ENCODE measurements at regions not wholly inside any gene's neighbourhood (a gene's known extent, or its start where the extent isn't known, plus 50 kb on each side); places are given as distances from the start of the nearest gene placed in this dataset.

DNA sequence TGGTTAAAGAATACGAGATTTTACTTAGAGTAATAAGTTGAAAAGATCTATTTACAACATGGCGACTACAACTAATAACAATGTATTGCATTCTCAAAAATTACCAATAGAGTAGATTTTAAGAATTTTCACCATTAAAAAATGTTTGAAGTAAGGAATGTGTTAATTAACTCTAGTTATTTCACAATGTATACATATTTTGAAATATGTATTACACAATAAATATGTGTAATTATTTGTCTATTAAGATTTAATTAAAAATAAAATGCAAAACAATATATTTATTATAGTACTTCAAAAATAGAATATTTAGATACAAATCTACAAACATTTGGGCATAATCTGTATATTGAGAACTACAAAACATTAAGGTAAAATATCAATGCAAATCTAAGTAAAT, 1326.3 kb upstream of the CDH6 start:
- no peak overlapping the region for H3K4me3 Mint-ChIP-seq
- ATAC-seq (replicated peaks): no peak
- H3K27ac Mint-ChIP-seq: no peak overlapping the region
- H3K4me1 Mint-ChIP-seq: no peaks in the 10 kb centered on the region
- DNase-seq: no peak
- no peaks in the 10 kb centered on the region for H3K36me3 Mint-ChIP-seq
- H3K27me3 Mint-ChIP-seq: no peaks in the 10 kb centered on the region
- peaks cover 0 to 6% of the 10 kb centered on the region in 2 donors for H3K9me3 Mint-ChIP-seq

DNA sequence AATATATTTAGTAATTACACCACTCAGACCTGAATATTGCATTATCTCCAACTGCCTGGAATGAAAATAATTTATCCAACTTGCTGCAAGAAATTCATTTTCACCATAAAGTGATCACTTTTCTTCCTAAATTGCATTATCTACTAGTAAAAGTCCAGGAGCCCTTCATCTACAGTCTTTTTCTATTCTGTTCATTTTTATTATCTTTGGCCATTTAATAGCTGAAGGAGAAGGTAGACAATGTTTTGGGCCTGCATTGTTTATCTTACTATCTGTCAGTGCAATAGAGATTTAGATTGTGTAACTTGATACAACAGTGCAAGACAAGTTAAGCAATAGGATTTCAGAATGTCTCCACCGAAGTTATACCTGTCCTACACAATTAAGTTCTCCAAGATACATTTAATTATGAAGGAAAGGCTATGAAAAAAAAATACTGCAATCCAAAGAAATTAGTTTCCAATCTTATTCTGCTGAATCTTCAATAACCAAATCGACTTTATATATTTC, 1339.7 kb upstream of the CDH6 start:
- Mint-ChIP-seq H3K27me3 (no peaks in the 10 kb centered on the region), H3K4me1 (no peaks in the 10 kb centered on the region), H3K9me3 (peaks cover 8 to 13% of the 10 kb centered on the region in 2 donors), H3K27ac (no peak overlapping the region), H3K4me3 (no peak overlapping the region), H3K36me3 (no peaks in the 10 kb centered on the region)
- ATAC-seq (replicated peaks) (no peak), DNase-seq (no peak)

DNA sequence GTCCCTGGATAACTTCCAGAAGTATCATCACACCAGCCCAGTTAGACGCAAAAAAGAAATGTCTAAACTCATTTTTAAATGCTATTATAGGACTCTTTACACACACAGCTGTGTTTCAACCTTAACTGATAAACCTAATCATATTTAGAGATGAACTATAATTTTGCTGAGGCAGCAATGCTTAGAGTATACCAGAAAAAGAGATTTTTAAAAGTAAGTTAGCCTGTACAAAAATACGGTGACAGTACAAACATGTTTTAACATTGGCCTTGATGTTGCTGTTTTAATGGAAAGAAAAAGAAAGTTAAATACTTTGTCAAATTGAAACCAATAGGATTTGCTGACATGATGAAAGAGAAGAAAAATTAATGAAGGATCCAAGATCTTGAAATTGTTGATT, 1341.2 kb upstream of the CDH6 start:
- no peak overlapping the region for H3K4me3 Mint-ChIP-seq
- H3K4me1 Mint-ChIP-seq: no peaks in the 10 kb centered on the region
- H3K27me3 Mint-ChIP-seq: no peaks in the 10 kb centered on the region
- no peak for DNase-seq
- peaks cover 3 to 14% of the 10 kb centered on the region in 2 donors for H3K9me3 Mint-ChIP-seq
- H3K36me3 Mint-ChIP-seq: no peaks in the 10 kb centered on the region
- H3K27ac Mint-ChIP-seq: no peak overlapping the region
- ATAC-seq (replicated peaks): no peak

DNA sequence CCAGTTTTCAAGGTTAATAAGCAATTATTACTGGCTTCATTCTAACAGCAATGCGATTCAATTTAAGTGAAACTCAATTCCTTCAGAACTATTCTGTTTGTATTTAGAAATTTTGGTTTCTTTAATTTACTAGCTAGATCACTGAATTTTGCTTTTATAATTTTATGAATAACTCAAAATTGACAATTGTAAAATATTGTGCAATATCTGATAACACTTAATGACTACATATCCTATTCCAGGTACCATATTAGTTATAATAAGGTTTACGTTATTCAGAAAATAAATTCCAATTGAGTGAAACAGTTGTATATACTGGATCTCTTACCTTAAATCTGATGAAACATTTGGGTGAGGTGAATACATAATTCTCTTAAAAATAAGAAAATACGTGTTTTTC, 1348.3 kb upstream of the CDH6 start:
- no peak overlapping the region for H3K4me3 Mint-ChIP-seq
- H3K27me3 Mint-ChIP-seq: no peaks in the 10 kb centered on the region
- H3K4me1 Mint-ChIP-seq: no peaks in the 10 kb centered on the region
- no peak for ATAC-seq (replicated peaks)
- no peaks in the 10 kb centered on the region for H3K36me3 Mint-ChIP-seq
- no peak overlapping the region for H3K27ac Mint-ChIP-seq
- DNase-seq: no peak
- peaks cover 3 to 6% of the 10 kb centered on the region in 2 donors for H3K9me3 Mint-ChIP-seq

DNA sequence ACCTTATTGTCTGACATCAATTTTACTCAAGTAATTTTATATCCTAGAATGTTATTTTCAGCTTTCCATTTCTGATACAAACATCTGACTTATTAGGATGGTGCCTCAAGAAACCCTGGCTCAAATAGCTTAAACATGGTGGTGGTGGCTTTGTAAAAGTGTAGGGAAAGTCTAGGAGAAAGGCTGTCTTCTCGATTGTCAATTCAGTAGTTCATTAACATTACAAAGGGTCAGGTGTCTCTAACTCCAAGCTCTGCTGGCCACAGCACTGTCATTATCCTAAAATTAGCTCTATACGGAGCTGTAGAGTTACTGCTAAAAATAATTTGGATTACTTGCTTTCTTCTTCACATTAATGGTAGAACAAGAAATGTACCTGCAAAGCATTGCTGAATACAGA, 1360.1 kb upstream of the CDH6 start:
- no peaks in the 10 kb centered on the region for H3K4me1 Mint-ChIP-seq
- ATAC-seq (replicated peaks) (no peak), DNase-seq (no peak)
- no peak overlapping the region for H3K27ac Mint-ChIP-seq
- H3K9me3 Mint-ChIP-seq: peaks cover 0 to 5% of the 10 kb centered on the region in 2 donors
- no peaks in the 10 kb centered on the region for H3K36me3 Mint-ChIP-seq
- no peaks in the 10 kb centered on the region for H3K27me3 Mint-ChIP-seq
- no peak overlapping the region for H3K4me3 Mint-ChIP-seq

DNA sequence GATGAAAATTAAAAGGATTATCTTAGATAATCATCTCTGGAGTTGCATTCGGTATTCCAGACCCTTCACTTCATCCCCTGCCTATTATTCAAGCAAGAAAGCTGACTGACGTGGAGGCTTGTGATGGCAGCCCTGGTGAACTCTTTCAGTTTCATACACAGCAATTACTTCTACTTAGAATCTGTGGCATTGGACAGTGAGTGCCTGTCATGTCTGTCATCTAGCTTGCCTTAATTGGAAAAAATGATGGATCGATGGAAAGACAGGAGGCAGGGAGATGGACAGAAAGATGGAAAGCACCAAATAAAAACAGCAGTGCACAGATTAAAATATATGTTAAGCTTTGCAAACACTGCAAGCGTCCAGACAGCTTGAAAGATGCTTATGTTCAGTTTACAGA, 1371.0 kb upstream of the CDH6 start:
- ATAC-seq (replicated peaks) (no peak), DNase-seq (no peak)
- H3K4me1 Mint-ChIP-seq: no peaks in the 10 kb centered on the region
- no peaks in the 10 kb centered on the region for H3K27me3 Mint-ChIP-seq
- H3K4me3 Mint-ChIP-seq: no peak overlapping the region
- no peak overlapping the region for H3K27ac Mint-ChIP-seq
- no peaks in the 10 kb centered on the region for H3K36me3 Mint-ChIP-seq
- peaks cover 0 to 1% of the 10 kb centered on the region in 2 donors for H3K9me3 Mint-ChIP-seq

DNA sequence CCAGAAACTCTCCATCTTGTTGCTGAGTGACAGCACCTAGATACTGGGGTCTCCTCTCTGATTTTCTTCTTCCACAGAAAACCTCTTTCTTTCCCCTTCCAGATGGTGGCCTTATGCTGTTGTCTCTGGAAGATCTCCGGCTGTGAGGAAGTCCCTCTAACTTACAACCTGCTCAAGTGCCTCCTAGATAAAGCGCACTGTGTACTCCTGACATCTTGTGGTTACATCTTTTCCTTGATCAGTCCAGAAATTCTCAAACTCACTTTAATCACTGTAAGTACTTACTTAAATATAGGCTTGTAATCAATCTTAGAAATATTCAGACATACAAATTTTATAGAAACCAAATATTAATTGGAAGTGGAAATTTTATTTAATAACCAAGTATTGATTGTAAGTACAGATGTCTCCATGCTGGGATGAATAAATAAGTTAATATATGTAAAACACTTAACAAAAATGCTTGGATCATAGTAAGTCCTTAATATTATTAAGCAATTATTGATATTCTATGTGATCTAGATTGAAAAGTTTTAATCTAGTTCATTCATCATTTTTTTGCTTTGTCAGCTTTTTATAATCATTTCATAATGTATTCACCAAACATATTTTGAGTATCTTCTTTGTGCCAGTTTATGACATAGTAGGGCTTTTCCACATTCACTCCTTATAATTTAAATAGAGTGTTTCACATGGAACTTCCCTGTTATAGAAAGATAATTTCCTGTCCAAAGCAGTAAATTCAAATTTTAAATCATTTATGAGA, 1381.4 kb upstream of the CDH6 start:
- ATAC-seq (replicated peaks): no peak
- H3K4me1 Mint-ChIP-seq: no peaks in the 10 kb centered on the region

DNA sequence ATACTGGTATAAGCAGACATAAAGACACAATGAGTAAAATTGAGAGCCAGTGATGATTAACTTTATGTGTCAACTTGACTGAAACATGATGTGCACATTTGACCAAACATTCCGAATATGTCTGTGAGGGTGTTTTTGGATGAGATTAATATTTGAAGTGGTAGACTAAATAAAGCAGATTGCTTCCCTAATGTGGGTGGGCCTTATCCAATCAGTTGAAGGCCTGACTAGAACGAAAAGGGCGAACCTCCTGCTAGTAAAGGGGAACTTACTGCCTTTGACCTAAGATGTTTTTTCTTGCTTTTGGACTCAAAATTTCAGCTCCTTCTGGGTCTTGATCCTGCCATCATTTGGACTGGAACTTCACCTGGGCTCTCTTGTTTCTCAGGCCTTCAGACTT, 1387.7 kb upstream of the CDH6 start:
- Mint-ChIP-seq H3K27me3 (no peaks in the 10 kb centered on the region), H3K9me3 (peaks cover 0 to 8% of the 10 kb centered on the region in 2 donors), H3K36me3 (no peaks in the 10 kb centered on the region), H3K4me3 (no peak overlapping the region), H3K4me1 (no peaks in the 10 kb centered on the region), H3K27ac (no peak overlapping the region)
- no peak for ATAC-seq (replicated peaks)
- no peak for DNase-seq

More for the DNA sequence above, 1381.4 kb upstream of the CDH6 start:
- H3K36me3 Mint-ChIP-seq: no peaks in the 10 kb centered on the region
- no peaks in the 10 kb centered on the region for H3K27me3 Mint-ChIP-seq
- H3K4me3 Mint-ChIP-seq: no peak overlapping the region
- no peak overlapping the region for H3K27ac Mint-ChIP-seq
- H3K9me3 Mint-ChIP-seq: peaks cover 4 to 7% of the 10 kb centered on the region in 2 donors
- DNase-seq: no peak

DNA sequence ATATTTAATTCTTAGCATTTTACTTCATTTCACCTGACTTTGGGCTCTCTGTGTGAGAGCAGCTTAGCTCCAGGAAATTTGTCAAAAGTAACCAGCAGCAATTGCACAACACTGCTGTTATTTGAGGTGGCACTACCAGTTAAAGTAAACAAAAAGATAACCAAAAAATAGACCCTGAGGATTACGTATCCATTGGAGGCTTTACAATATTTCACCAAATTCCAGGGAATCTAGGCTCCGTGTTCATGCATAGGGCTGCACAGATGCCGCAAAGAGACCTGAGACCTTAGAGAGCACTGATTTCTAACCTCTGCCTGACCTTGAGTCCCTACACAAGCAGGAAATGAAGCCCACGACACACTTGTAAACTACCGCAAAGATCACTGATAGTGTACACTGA, 1392.7 kb upstream of the CDH6 start:
- DNase-seq (no peak), ATAC-seq (replicated peaks) (no peak)
- peaks cover 3 to 8% of the 10 kb centered on the region in 2 donors for H3K9me3 Mint-ChIP-seq
- no peaks in the 10 kb centered on the region for H3K36me3 Mint-ChIP-seq
- no peak overlapping the region for H3K4me3 Mint-ChIP-seq
- no peaks in the 10 kb centered on the region for H3K4me1 Mint-ChIP-seq
- H3K27me3 Mint-ChIP-seq: no peaks in the 10 kb centered on the region
- H3K27ac Mint-ChIP-seq: no peak overlapping the region

DNA sequence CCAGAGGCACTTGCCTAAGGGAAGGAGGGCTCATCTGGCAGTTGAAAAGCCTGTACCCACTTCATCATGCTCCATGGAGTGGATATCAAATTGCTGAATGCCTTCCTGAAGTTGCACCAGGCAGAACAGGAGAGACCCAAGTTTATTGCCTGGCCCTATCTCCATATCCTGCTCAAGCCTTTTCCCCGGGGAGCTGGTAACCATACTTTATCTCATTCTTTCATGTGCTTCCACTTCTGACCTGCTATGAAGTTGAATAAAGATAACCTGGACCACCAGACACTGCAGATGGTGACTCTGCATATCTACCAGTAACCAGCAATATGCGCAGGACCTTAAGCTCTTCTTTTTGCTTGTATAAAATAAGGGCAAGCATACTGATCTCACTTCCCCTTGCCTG, 1397.5 kb upstream of the CDH6 start:
- ATAC-seq (replicated peaks): no peak
- H3K36me3 Mint-ChIP-seq: no peaks in the 10 kb centered on the region

DNA sequence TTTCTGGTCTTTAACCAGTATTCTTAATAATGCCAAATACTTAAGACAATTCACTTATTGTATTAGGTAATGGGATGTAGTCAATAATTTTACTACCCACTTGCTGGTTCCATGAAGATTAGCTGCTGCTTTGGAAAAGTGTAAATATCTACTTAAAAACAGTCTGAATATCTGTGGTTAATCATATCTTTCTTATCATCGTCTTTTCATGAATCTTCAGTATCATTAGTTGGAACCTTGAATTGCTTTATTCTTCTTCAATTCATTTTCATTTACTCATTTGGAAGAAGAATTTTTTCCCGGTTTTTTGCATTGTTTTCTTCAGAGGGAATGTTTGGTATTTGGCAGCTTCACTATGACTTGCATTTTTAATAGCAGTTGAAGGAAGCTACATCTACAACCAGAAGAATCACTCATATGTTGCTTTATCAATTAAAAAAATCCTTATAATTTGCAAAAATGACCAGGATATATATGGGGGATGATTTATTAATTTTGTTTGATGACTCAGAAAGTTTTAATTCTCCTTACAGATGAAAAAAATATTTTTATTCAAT, 1398.3 kb upstream of the CDH6 start:
- Mint-ChIP-seq H3K27ac (no peak overlapping the region), H3K36me3 (no peaks in the 10 kb centered on the region), H3K9me3 (peaks cover 3 to 4% of the 10 kb centered on the region in 2 donors), H3K4me1 (no peaks in the 10 kb centered on the region), H3K4me3 (no peak overlapping the region), H3K27me3 (no peaks in the 10 kb centered on the region)
- ATAC-seq (replicated peaks): no peak
- DNase-seq: no peak

More for the DNA sequence above, 1397.5 kb upstream of the CDH6 start:
- H3K9me3 Mint-ChIP-seq: peaks cover 4 to 6% of the 10 kb centered on the region in 2 donors
- H3K27me3 Mint-ChIP-seq: no peaks in the 10 kb centered on the region
- H3K4me1 Mint-ChIP-seq: no peaks in the 10 kb centered on the region
- H3K4me3 Mint-ChIP-seq: no peak overlapping the region
- no peak overlapping the region for H3K27ac Mint-ChIP-seq
- no peak for DNase-seq

DNA sequence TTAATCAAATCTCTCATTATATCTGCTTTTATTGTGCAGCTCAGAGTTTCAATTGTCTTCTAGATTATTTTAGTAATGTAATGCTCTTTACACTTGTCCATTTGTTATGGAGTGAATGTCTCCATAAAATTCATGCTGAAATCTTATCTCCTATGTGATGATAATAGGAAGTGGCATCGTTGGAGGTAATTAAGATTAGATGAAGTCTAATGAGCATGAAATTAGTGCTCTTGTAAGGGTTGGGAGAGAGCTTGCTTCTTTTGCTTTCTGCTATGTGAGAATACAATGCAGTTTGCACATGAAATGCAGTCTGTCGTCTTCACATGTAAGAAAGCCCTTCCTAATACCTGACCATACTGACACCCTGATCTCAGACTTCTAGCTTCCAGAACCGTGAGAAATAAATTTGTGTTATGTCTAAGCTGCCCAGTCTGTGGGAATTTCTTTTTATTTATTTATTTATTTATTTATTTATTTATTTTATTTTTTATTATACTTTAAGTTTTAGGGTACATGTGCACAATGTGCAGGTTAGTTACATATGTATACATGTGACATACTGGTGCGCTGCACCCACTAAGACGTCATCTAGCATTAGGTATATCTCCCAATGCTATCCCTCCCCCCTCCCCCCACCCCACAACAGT, 1399.2 kb upstream of the CDH6 start:
- H3K27me3 Mint-ChIP-seq: no peaks in the 10 kb centered on the region
- peaks cover 3 to 4% of the 10 kb centered on the region in 2 donors for H3K9me3 Mint-ChIP-seq
- no peak overlapping the region for H3K27ac Mint-ChIP-seq
- DNase-seq (no peak), ATAC-seq (replicated peaks) (no peak)
- no peaks in the 10 kb centered on the region for H3K36me3 Mint-ChIP-seq
- no peaks in the 10 kb centered on the region for H3K4me1 Mint-ChIP-seq
- no peak overlapping the region for H3K4me3 Mint-ChIP-seq

DNA sequence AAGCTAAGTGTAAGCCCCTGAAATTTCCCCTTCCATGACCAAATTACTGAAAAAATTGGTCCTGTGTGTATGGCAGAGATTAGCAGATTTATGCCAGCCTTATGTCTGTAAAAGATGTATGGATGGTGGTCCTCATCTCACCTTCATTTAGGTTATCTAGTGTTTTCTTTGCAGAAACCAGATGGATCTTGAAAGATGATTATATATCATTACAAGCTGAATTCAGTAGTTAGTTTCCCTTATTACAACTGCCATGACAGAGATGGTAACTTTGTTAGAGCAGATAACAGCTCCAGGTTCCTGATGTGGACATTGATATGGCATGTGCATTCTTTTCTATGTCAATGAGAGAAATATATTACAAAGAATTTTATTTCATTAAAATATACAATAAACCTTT, 1403.2 kb upstream of the CDH6 start:
- no peaks in the 10 kb centered on the region for H3K27me3 Mint-ChIP-seq
- H3K27ac Mint-ChIP-seq: no peak overlapping the region
- DNase-seq (no peak), ATAC-seq (replicated peaks) (no peak)
- H3K4me1 Mint-ChIP-seq: no peaks in the 10 kb centered on the region
- no peaks in the 10 kb centered on the region for H3K36me3 Mint-ChIP-seq
- H3K9me3 Mint-ChIP-seq: peaks cover 4 to 7% of the 10 kb centered on the region in 2 donors
- H3K4me3 Mint-ChIP-seq: no peak overlapping the region

DNA sequence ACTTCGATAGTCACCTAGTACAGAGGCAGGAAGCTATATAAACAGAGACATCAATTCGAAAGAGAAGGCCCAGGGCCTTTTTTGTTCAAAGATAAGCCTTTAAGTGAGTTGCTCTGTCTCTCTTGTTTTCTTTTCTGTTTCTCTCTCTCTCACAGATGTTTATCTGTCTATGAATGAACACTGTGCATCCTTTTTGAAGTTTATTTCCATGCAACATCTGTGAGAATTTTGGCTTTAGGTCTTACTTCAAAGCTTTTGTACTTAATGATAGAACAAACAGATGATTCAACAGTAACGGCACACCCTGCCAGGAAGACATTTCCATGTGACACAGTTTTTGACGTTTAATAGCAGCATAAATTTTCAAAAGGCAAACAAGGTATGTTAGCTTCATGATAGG, 1413.1 kb upstream of the CDH6 start:
- no peak overlapping the region for H3K27ac Mint-ChIP-seq
- H3K36me3 Mint-ChIP-seq: no peaks in the 10 kb centered on the region
- H3K27me3 Mint-ChIP-seq: no peaks in the 10 kb centered on the region
- H3K9me3 Mint-ChIP-seq: peaks cover 0 to 5% of the 10 kb centered on the region in 2 donors
- ATAC-seq (replicated peaks) (no peak), DNase-seq (no peak)
- H3K4me3 Mint-ChIP-seq: no peak overlapping the region
- H3K4me1 Mint-ChIP-seq: no peaks in the 10 kb centered on the region

DNA sequence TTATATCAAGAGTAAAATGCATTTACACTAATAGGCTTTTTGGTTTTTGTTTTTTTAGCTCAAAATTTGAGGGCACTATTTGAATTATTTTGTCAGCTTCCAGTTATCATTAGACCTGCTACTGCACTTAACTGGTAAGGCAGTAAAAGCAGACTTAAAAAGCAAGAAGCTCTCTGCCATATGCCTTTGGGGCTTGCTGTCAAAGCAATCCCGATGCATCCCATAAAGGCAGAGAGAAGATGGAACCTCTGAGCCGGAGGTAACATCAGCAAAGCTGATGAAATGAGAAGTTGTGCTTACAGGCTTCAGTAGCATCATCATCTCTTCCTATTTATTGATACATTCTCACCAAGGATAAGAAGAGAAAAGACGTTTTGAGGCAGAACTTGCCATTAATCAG, 1414.3 kb upstream of the CDH6 start:
- H3K36me3 Mint-ChIP-seq: no peaks in the 10 kb centered on the region
- DNase-seq (no peak), ATAC-seq (replicated peaks) (no peak)

More for the DNA sequence above, 1414.3 kb upstream of the CDH6 start:
- peaks cover 0 to 1% of the 10 kb centered on the region in 2 donors for H3K9me3 Mint-ChIP-seq
- no peak overlapping the region for H3K27ac Mint-ChIP-seq
- H3K4me1 Mint-ChIP-seq: no peaks in the 10 kb centered on the region
- H3K4me3 Mint-ChIP-seq: no peak overlapping the region
- no peaks in the 10 kb centered on the region for H3K27me3 Mint-ChIP-seq
